NCI-H524 (cell line): ENCODE measurements at regions not wholly inside any gene's neighbourhood (a gene's known extent, or its start where the extent isn't known, plus 50 kb on each side); places are given as distances from the start of the nearest gene placed in this dataset.

ENCODE experiments used
- DNase-seq, 2 experiments: peaks; one replicate each; lab custom pipeline; 2025; lab: John Stamatoyannopoulos, UW

- no peak for DNase-seq
Measured at GRCh38 chr4:181987392-181987791, 255.8 kb upstream of the TENM3 start.

GRCh38 chr4:181989071-181989470 is 254.1 kb upstream of the TENM3 start:
- DNase-seq, result no peak

GRCh38 chr4:181991369-181992108 is 251.7 kb upstream of the TENM3 start:
- DNase-seq, result no peak

GRCh38 chr4:181998398-181999295 is 244.6 kb upstream of the TENM3 start:
- DNase-seq, result no peak

GRCh38 chr4:182000077-182000476 is 243.1 kb upstream of the TENM3 start:
- no peak for DNase-seq

DNA sequence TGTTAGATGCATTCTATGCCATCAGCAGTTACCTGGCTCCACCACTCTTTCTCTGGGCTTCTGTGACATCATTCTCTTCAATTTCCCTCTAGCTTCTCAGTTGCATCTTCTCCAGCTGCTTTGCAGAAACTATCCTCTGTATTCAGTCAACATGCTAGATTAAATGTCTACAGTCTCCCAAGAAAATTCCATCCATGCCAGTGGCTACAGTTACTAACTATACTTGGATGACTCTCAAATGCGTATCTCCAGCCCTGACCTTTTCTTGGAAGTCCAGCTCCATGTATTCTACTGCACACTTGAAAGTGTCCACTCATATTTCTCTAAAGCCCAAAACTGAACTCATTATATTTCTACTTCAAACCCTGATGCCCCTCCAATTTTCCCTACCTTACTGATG is 232.3 kb upstream of the TENM3 start:
- no peak for DNase-seq

DNA sequence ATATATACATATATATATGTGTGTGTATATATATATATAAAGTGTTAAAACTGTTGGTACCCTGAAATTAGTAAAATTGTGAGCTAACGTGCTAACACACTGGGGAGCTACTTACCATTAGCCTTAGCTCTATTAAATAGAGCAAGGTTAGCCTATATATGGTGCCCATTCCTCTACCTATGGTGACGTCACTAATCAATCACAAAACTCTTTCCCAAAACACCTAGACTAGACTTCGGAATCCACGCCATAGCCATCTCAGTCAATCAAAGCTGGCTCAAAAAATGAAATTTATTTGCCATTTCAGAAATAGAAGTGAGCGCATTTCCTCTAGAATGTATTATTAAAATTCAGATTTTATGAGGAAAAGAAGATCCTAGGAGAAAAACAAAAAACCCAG is 229.0 kb upstream of the TENM3 start:
- no peak for DNase-seq

DNA sequence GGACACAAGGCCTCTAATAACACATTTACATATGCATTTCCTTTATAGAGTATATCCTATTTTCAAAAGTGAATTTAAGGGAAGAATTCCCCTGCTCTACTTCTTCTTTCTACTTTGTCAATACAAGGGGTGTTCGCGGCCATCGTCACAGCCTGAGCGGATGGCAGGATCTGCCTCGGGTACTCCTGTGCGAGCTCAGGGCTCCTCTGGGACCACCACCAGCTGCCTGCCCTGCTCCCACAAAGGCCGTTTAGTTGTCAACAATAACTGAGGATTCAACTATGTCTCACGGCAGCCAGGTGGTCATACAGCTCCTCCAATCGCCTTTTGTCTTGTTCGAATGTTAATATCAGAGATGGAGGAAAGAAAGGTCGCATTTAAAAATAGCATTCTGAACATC is 228.2 kb upstream of the TENM3 start:
- DNase-seq, result no peak

DNA sequence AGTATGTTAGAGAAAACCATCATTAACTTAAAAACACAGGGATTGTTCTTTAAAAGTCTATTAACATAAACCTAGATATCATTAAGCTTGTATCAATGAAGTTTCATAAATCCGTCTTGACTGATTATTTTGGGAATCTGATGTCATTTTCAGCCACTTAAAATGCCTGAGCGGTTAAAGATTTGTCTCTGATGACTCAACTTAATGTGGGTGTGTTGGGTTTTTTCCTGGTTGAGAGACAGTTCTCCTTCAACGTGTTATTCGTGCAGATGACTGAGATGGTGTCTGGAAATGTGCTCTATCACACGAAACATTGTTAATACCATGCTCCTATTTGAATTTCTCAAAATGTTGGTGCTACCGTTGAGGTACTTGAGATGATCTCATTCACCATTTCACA is 227.3 kb upstream of the TENM3 start:
- DNase-seq, result no peak

GRCh38 chr4:182017038-182017437 is 226.2 kb upstream of the TENM3 start:
- no peak for DNase-seq

GRCh38 chr4:182018691-182019090 is 224.5 kb upstream of the TENM3 start:
- no peak for DNase-seq

DNA sequence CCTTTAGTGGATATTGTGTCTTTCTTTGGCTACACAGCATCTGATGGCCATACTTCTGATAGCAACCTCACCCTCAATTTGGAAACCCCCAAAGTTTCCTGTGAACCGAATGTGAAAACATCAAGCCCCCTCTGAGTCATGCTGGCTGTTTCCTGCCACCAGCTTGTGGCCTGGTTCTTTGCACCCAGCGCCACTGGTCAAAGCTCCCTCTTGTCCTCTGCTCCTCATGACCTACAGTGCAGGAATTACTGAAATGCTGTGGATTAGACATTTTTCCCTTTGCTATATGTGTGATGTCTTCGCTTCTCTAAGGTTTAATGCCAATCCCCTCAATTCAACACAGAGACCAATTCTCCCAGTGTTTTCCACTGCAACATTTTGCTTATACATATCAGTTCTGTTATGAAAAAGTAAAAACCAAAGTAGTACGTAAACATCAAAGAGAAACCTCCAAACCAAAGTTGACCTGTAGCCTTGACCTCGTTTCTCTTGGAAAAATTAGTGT is 224.0 kb upstream of the TENM3 start:
- no peak for DNase-seq

GRCh38 chr4:182022909-182023308 is 220.3 kb upstream of the TENM3 start:
- DNase-seq, result no peak

- no peak for DNase-seq
Measured at GRCh38 chr4:182023469-182023868, 219.7 kb upstream of the TENM3 start.

DNA sequence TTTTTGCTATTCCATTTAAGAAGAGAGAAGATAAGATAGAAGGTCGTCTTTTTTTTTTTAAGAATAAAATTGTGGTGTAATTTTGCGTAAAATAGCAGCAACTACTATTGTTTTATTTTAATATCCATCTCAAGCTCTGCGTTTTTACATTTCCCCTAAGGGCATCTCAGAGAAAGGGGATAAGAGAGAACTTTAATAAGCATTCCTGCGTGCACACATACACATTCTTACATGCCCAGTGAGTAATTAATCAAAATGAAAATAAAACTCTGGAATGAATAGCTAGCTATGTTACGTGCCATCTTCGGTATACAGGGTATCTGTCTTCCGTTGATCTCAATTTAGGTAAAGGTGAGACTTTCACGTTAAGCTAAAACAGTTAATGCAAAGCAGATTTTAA is 200.3 kb upstream of the TENM3 start:
- no peak for DNase-seq

- no peak for DNase-seq
Measured at GRCh38 chr4:182048871-182049270, 194.3 kb upstream of the TENM3 start.

GRCh38 chr4:182056866-182057265 is 186.3 kb upstream of the TENM3 start:
- DNase-seq, result no peak

DNA sequence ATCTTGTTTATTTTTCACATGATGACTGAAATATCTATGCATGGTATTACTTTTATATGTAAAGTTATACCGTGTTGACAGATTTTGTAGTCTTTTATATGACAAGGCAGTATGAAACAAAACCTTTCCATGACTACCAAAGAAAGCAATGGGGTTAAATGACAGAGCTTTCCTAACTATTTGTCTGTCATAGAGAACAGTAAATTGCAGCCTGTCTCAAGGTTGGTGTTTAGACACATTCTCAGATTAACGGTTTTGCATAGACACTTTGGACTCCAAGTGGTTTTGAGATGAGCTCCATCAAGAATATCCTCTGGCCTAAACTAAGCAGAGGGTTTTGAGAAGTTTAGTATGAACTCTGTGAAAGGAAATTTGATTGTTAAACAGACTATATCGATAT is 180.7 kb upstream of the TENM3 start:
- no peak for DNase-seq

DNA sequence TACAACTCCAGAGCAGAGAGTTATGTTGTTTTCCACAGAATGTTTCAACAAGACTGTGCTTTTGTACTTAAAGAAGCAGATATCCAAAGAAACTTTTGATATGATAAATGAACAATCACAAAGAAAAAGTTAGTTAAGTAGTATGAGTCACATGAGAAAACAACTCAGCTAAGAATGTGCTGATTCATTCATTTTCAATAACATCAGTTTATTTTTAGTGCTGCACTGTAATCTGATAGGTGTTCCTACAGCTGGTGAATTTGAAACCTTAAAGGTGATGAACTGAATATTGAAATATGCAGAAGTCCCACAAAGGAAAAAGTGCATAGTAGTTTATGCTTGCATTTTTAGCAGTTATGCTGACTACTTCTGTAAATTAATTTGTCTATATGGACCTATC is 180.3 kb upstream of the TENM3 start:
- no peak for DNase-seq

GRCh38 chr4:182063651-182064050 is 179.6 kb upstream of the TENM3 start:
- DNase-seq, result no peak

- no peak for DNase-seq
Measured at GRCh38 chr4:182065255-182065654, 177.9 kb upstream of the TENM3 start.

- no peak for DNase-seq
Measured at GRCh38 chr4:182066037-182066436, 177.2 kb upstream of the TENM3 start.

- DNase-seq, result no peak
Measured at GRCh38 chr4:182067828-182068227, 175.4 kb upstream of the TENM3 start.
